ENCODE measurements at regions not wholly inside any gene's neighbourhood (a gene's known extent, or its start where the extent isn't known, plus 50 kb on each side); places are given as distances from the start of the nearest gene placed in this dataset.

DNA sequence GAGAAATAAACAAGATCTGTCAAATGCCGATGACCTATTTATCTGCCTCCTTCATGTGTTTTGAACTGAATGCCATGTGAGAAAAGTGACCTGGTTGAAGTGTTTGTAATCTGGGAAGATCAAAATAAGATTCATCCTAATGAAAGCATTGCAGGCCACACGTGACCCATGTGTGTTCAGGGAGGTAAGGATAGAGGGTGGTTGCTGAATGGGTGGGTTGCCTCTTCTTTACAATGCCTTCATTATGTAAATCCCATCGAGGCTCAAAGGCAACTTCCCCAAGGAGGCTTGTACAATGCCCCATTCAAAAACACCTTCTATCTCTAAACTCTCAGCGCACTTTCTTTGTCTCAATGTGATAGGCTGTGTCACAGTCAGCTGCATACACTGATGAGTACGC, 273.1 kb downstream of the LRATD1 start:
- TF ChIP-seq CTCF (IDR thresholded peaks at IDR 0.05; ENCODE audit: borderline replicate concordance, extremely low read depth, low read length, poor library complexity, severe bottlenecking), result no peak
- TF ChIP-seq EZH2 (IDR thresholded peaks at IDR 0.05; ENCODE audit: borderline replicate concordance, low read depth, low read length, severe bottlenecking), result no peak
